Suppressor macrophage treated with lipopolysaccharide for 4 hours (primary cell): ENCODE measurements at regions not wholly inside any gene's neighbourhood (a gene's known extent, or its start where the extent isn't known, plus 50 kb on each side); places are given as distances from the start of the nearest gene placed in this dataset.
"Not testable (repeated sequence)": the region's sequence is repeated elsewhere in the genome, so short reads cannot be mapped to it uniquely, and the experiment has no call there.

Experiments
- DNase-seq: peaks from one replicate; pipeline ENCODE4 v3.0.0-alpha.2; 2020

DNA sequence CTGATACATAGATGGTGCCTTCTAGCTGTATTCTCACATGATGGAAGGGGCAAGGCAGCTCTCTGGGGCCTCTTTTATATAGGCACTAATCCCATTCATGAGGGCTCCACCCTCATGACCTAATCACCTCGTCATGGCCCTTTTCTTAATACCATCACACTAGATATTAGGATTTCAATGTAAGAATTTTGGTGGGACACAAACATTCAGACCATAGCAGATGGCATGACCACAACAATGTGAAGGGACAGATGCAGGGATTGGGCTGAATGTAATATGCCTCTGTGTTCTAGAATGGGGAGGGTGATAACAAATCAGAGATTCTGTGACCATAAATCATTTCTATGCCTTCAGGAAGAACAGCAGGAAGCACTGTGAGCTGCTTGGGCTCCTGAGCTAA lies 145.8 kb downstream of the LCA5 start:
- no peak for DNase-seq

GRCh38 chr6:79385893-79386292 lies 151.3 kb downstream of the LCA5 start:
- no peak for DNase-seq

- no peak for DNase-seq
These were observed 150.9 kb upstream of the HMGN3 start for GRCh38 chr6:79385333-79385732.

DNA sequence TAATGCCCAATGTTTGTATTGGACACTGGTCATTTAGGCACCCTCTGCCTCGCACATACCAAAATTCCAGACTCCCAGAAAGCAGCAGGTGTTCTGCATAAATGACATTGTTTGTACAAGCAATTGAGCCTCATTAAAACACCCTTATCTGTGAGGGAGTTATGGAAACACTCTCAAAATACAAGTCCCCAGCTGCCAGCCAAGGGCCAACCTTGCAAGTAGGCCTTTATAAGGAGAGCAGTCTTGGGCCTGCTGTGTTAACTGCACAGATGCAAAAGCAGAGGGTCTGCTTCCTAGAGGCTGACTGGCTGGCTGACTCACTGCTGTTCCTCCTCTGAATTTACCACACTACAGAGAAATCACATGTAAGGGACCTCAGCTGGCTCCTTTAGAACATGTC lies 150.4 kb upstream of the HMGN3 start:
- DNase-seq, result no peak

- no peak for DNase-seq
These were observed 144.5 kb upstream of the HMGN3 start for GRCh38 chr6:79378957-79379356.

DNA sequence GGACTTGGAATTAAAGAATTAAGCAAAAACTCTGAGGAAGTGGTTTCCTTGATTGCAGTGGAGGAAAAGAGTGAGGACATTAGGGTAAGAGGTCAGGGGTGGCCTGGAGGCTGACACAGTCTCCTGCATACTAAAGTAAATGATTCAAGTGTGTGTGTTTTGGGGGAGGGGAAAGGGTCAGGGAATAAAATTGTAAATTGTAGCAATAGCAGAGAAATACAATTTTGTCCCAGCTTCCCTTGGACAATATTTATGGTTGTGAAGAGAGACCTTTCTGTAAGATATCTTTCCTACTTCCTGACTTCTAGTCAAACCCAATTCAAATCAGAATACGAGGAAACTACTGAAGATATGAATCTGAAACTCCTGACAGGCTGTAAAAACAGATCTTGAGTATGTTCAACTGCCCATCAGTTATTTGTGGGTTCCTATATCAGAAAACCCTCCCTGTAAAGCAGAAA lies 143.4 kb upstream of the HMGN3 start:
- DNase-seq, result no peak

GRCh38 chr6:79377047-79377446 lies 142.6 kb upstream of the HMGN3 start:
- DNase-seq, result no peak

- DNase-seq, result no peak
These were observed 141.3 kb upstream of the HMGN3 start for GRCh38 chr6:79375635-79376337.

GRCh38 chr6:79374308-79374707 lies 139.8 kb upstream of the HMGN3 start:
- no peak for DNase-seq

DNA sequence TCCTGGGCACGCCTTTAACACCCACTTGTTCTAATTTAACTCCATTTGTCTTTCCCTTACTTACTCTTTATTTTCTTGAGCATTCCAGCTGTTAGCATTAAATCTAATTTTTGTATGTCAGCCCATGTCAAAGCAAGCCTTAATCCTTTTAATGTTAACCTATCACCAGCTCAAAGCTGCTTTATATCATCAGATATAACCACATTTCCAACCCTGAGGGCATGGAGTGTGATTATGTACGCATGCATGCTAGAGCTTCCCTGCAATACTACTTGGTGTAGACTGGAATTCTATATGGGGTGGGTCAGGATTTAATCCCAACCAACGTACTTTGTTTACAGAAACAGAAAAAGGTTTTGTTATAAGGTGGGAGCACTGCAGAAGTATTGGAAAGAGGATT lies 139.4 kb upstream of the HMGN3 start:
- DNase-seq, result no peak

DNA sequence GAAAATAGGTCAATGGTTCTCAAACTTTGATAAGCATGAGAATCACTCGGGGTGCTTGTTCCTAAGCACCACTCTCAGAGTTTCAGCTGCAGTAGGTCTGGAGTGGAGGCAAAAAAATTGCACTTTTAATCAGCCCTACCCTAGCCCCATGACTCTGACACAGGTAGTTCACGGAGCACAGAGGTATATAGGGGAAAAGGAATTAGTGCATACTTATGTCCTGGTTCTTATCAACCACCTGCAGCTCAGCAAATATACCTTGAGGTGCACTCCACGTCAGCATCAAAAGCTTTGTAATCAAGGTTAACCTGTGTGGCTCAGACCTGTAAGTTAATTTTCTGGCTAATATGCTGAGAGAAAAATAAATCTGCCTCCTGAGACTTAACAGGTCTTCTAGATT lies 138.8 kb upstream of the HMGN3 start:
- no peak for DNase-seq

- no peak for DNase-seq
These were observed 138.3 kb upstream of the HMGN3 start for GRCh38 chr6:79372757-79373156.

DNA sequence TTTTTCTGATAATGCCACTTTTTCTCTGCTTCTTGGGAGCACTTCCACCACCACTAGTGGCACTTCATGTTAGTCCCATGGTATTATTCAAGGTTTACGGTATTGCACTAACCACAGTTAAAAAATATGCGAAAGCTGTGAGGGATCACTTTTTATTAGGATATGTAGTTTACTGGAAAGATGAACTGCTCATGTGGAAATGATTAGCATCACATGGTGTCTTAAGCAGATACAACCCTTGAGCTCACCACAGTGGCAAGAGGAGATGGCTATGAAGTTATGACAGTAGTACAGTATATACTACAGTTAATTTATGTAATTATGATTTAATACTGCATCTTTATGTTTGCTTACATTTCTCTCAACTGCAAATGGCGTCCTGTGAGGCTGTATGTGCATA lies 134.5 kb upstream of the HMGN3 start:
- no peak for DNase-seq

GRCh38 chr6:79363441-79363840 lies 129.0 kb upstream of the HMGN3 start:
- not testable (repeated sequence) for DNase-seq

- not testable (repeated sequence) for DNase-seq
These were observed 126.6 kb upstream of the HMGN3 start for GRCh38 chr6:79361074-79361473.

- no peak for DNase-seq
These were observed 118.7 kb upstream of the HMGN3 start for GRCh38 chr6:79353226-79353625.

- DNase-seq, result no peak
These were observed 104.0 kb upstream of the HMGN3 start for GRCh38 chr6:79338493-79338892.

DNA sequence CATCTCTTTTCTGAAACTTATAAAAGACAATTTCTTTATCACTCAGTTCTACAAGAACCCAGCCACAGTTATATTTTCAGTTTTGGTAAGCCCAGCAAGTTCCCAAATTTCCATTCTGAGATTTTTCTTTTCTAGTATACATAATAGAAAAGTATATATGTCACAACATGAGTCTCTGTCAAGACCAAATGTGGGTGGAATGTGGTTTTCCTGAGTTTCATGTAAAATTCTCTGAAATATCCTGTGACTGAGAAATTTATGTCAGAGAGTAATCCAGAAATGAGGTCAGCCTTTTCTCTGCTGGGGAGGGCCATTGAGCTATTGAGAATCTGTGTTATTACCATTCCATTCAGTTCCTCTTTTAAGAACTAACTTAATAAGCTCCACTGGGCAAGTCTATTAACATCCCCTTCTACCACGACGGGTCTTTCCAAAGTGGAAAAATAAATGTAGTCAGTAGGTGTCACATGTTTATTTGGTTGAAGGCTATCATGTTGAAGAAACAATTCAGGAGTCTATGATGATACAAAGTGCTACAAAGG lies 100.7 kb upstream of the HMGN3 start:
- peak; percentile 72 for DNase-seq

DNA sequence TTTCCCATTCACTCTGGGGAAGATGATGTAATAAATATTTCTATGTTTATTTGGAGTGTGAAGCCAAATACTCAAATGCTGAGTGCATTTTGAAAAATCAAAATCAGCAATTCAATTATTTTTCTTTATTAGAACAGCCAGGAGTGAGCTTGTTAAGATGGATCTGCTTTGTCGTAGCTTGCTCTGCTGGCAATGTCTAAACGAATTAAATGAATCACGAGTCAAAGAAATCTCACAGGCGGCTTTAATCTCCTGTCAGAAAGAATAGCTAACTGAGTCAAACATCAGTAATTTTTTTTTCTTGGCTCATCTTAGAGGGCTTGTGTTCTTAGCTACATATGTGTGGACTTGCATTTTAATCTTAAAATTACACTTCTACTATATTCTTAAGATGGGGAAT lies 100.2 kb upstream of the HMGN3 start:
- no peak for DNase-seq

- peak; percentile 5 for DNase-seq
These were observed 96.2 kb upstream of the HMGN3 start for GRCh38 chr6:79330704-79331103.

GRCh38 chr6:79313254-79313653 lies 78.8 kb upstream of the HMGN3 start:
- DNase-seq, result no peak

GRCh38 chr6:79307321-79308036 lies 73.0 kb upstream of the HMGN3 start:
- DNase-seq, result no peak

GRCh38 chr6:79305020-79305419 lies 70.5 kb upstream of the HMGN3 start:
- DNase-seq, result no peak

DNA sequence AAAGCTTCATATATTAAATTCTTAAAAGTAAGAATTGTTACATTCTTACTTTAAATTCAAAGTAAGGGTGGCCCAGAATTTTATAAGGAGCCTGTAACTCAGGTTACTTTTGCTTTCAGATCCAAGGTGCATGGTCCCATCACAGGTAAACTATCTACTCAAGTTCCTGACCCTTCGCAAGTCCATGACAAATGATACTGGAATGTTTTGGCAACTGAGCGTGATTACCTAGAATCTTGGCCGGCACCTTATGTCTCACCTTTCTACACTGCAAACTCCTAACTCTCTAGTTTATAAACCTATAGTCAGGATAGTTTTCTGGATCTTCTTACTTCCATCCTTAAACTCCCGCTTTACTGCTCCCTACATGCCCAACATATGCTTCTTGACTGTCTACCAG lies 67.9 kb upstream of the HMGN3 start:
- DNase-seq, result no peak
